ENCODE measurements at regions not wholly inside any gene's neighbourhood (a gene's known extent, or its start where the extent isn't known, plus 50 kb on each side); places are given as distances from the start of the nearest gene placed in this dataset.

- Histone ChIP-seq H3K36me3 (replicated peaks in 1 of 2) (no peaks in the 10 kb centered on the region), H3K4me3 (no peak overlapping the region), H3K27ac (no peak overlapping the region), H3K9me3 (replicated peaks in 1 of 3) (no peaks in the 10 kb centered on the region), H3K4me1 (replicated peaks in 1 of 2) (no peaks in the 10 kb centered on the region), H3K27me3 (no peaks in the 10 kb centered on the region)
- DNase-seq, result peak in 2 of 7 donors; percentile 15 to 23
- TF ChIP-seq CTCF (IDR thresholded peaks at IDR 0.05), result no peak
- no peak for TF ChIP-seq POLR2A (IDR thresholded peaks at IDR 0.05)
- intact Hi-C loops (cut with DNase I), result no loop called here
- WGBS, 4 donors, result 4 to 12% (median 8%) methylated on average over 1 of the region's 1 CpG
Measured at GRCh38 chr7:115782696-115783490, 247.7 kb downstream of the TFEC start.

GRCh38 chr7:115779561-115779960, 251.0 kb downstream of the TFEC start:
- intact Hi-C loops (cut with DNase I), result no loop called here
- no peak overlapping the region for H3K27ac ChIP-seq
- no peaks in the 10 kb centered on the region for H3K9me3 ChIP-seq (replicated peaks in 1 of 3)
- H3K4me1 ChIP-seq (replicated peaks in 1 of 2), result no peaks in the 10 kb centered on the region
- no peak overlapping the region for H3K4me3 ChIP-seq
- TF ChIP-seq CTCF (IDR thresholded peaks at IDR 0.05) (no peak), POLR2A (IDR thresholded peaks at IDR 0.05) (no peak)
- H3K36me3 ChIP-seq (replicated peaks in 1 of 2), result no peaks in the 10 kb centered on the region
- no peaks in the 10 kb centered on the region for H3K27me3 ChIP-seq
- DNase-seq, result no peak

- H3K27me3 ChIP-seq, result peaks cover 3% of the 10 kb centered on the region
- intact Hi-C loops (cut with DNase I), result no loop called here
Measured at GRCh38 chr7:115775981-115776380, 254.6 kb downstream of the TFEC start.

GRCh38 chr7:115763347-115763746, 267.2 kb downstream of the TFEC start:
- intact Hi-C loops (cut with DNase I), result no loop called here
- H3K36me3 ChIP-seq (replicated peaks in 1 of 2), result no peaks in the 10 kb centered on the region
- 79 to 89% (median 84%) methylated on average over 8 of the region's 8 CpGs for WGBS, 4 donors
- DNase-seq, result no peak
- TF ChIP-seq POLR2A (IDR thresholded peaks at IDR 0.05) (no peak), CTCF (IDR thresholded peaks at IDR 0.05) (no peak)
- no peak overlapping the region for H3K4me3 ChIP-seq
- no peaks in the 10 kb centered on the region for H3K27me3 ChIP-seq
- H3K4me1 ChIP-seq (replicated peaks in 1 of 2), result no peaks in the 10 kb centered on the region
- no peak overlapping the region for H3K27ac ChIP-seq
- no peaks in the 10 kb centered on the region for H3K9me3 ChIP-seq (replicated peaks in 1 of 3)

More at GRCh38 chr7:115775981-115776380, 254.6 kb downstream of the TFEC start:
- H3K9me3 ChIP-seq (replicated peaks in 1 of 3), result no peaks in the 10 kb centered on the region
- 67 to 78% (median 71%) methylated on average over 1 of the region's 1 CpG for WGBS, 4 donors
- DNase-seq, result no peak
- no peak overlapping the region for H3K27ac ChIP-seq
- no peak overlapping the region for H3K4me3 ChIP-seq
- H3K36me3 ChIP-seq (replicated peaks in 1 of 2), result no peaks in the 10 kb centered on the region
- H3K4me1 ChIP-seq (replicated peaks in 1 of 2), result no peaks in the 10 kb centered on the region
- TF ChIP-seq CTCF (IDR thresholded peaks at IDR 0.05), result no peak
- TF ChIP-seq POLR2A (IDR thresholded peaks at IDR 0.05), result no peak
